Peyer's patch (tissue), 4 donors: ENCODE measurements at regions not wholly inside any gene's neighbourhood (a gene's known extent, or its start where the extent isn't known, plus 50 kb on each side); places are given as distances from the start of the nearest gene placed in this dataset.

ENCODE experiments used
- DNase-seq, 3 donors: peaks; one replicate each; pipeline ENCODE4 v3.0.0-alpha.2; 2017 to 2019
- H3K27ac ChIP-seq, 4 donors: fragments of 200-600 bp; sonication (generic); one replicate each; pipeline ENCODE4 v1.5.1; 2016 to 2019
- H3K27me3 ChIP-seq, 2 donors: fragments of 200-600 bp; sonication (generic); one replicate each; pipeline ENCODE4 v1.5.1; 2019
- H3K36me3 ChIP-seq, 3 donors: fragments of 200-600 bp; sonication (generic); one replicate each; pipeline ENCODE4 v1.5.1; 2016 to 2019
- H3K4me1 ChIP-seq, 4 donors: fragments of 200-600 bp; sonication (generic); one replicate each; pipeline ENCODE4 v1.5.1; 2016 to 2019
- H3K4me3 ChIP-seq, 4 donors: fragments of 200-600 bp; sonication (generic); 1 replicate in 3 of 4; 2 replicates in 1 of 4; pipeline ENCODE4 v1.5.1; 2016 to 2019; ENCODE audit warnings: mild to moderate bottlenecking in 1 of 4
- H3K9me3 ChIP-seq, 4 donors: fragments of 200-600 bp; sonication (generic); one replicate each; pipeline ENCODE4 v1.5.1; 2016 to 2019; ENCODE audit warnings: mild to moderate bottlenecking in 1 of 4
- POLR2A ChIP-seq, 2 donors: fragments of 450-650 bp; IDR thresholded peaks; one replicate each; pipeline ENCODE4 v1.5.1; 2017; ENCODE audit warnings: antibody characterized with exemption in 2 of 2, mild to moderate bottlenecking in 2 of 2, moderate library complexity in 2 of 2
- TF ChIP-seq, protein P1 (sequence below), 6 experiments: fragments of 450-650 bp in 4 of 6; fragments of 200-600 bp in 2 of 6; sonication (generic) in 1 of 6; IDR thresholded peaks; one replicate each; pipeline ENCODE4 v1.5.1; 2017 to 2019; ENCODE audit warnings: antibody characterized with exemption in 6 of 6, mild to moderate bottlenecking in 3 of 6, moderate library complexity in 1 of 6

GRCh38 chr3:24981924-24982323 is 446.1 kb upstream of the RARB start:
- DNase-seq, result no peak
- H3K4me1 ChIP-seq, result no peaks in the 10 kb centered on the region

GRCh38 chr3:24985668-24986067 is 442.4 kb upstream of the RARB start:
- Histone ChIP-seq H3K4me1 (no peaks in the 10 kb centered on the region), H3K4me3 (no peak overlapping the region), H3K27me3 (no peaks in the 10 kb centered on the region), H3K27ac (no peak overlapping the region), H3K9me3 (no peaks in the 10 kb centered on the region), H3K36me3 (no peaks in the 10 kb centered on the region)
- DNase-seq, result no peak
- no peak for TF ChIP-seq POLR2A (IDR thresholded peaks at IDR 0.05)
- TF ChIP-seq, protein P1, sequence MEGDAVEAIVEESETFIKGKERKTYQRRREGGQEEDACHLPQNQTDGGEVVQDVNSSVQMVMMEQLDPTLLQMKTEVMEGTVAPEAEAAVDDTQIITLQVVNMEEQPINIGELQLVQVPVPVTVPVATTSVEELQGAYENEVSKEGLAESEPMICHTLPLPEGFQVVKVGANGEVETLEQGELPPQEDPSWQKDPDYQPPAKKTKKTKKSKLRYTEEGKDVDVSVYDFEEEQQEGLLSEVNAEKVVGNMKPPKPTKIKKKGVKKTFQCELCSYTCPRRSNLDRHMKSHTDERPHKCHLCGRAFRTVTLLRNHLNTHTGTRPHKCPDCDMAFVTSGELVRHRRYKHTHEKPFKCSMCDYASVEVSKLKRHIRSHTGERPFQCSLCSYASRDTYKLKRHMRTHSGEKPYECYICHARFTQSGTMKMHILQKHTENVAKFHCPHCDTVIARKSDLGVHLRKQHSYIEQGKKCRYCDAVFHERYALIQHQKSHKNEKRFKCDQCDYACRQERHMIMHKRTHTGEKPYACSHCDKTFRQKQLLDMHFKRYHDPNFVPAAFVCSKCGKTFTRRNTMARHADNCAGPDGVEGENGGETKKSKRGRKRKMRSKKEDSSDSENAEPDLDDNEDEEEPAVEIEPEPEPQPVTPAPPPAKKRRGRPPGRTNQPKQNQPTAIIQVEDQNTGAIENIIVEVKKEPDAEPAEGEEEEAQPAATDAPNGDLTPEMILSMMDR (IDR thresholded peaks at IDR 0.05), result no peak

More at GRCh38 chr3:24981924-24982323, 446.1 kb upstream of the RARB start:
- Histone ChIP-seq H3K36me3 (no peaks in the 10 kb centered on the region), H3K9me3 (no peaks in the 10 kb centered on the region), H3K4me3 (no peak overlapping the region), H3K27me3 (no peaks in the 10 kb centered on the region), H3K27ac (no peak overlapping the region)
- TF ChIP-seq, protein P1 (IDR thresholded peaks at IDR 0.05), result no peak
- TF ChIP-seq POLR2A (IDR thresholded peaks at IDR 0.05), result no peak

- Histone ChIP-seq H3K4me1 (no peaks in the 10 kb centered on the region), H3K27me3 (no peaks in the 10 kb centered on the region), H3K9me3 (no peaks in the 10 kb centered on the region), H3K4me3 (no peak overlapping the region), H3K27ac (no peak overlapping the region), H3K36me3 (no peaks in the 10 kb centered on the region)
- DNase-seq, result no peak
- TF ChIP-seq, protein P1 (IDR thresholded peaks at IDR 0.05), result no peak
- TF ChIP-seq POLR2A (IDR thresholded peaks at IDR 0.05), result no peak
Observed at GRCh38 chr3:24986612-24987011, 441.5 kb upstream of the RARB start.

GRCh38 chr3:24999357-24999756 is 428.7 kb upstream of the RARB start:
- H3K4me3 ChIP-seq, result no peak overlapping the region
- H3K4me1 ChIP-seq, result no peaks in the 10 kb centered on the region
- H3K9me3 ChIP-seq, result no peaks in the 10 kb centered on the region
- H3K27ac ChIP-seq, result no peak overlapping the region
- TF ChIP-seq, protein P1 (IDR thresholded peaks at IDR 0.05), result no peak
- no peak for TF ChIP-seq POLR2A (IDR thresholded peaks at IDR 0.05)
- no peak for DNase-seq
- no peaks in the 10 kb centered on the region for H3K36me3 ChIP-seq
- no peaks in the 10 kb centered on the region for H3K27me3 ChIP-seq

GRCh38 chr3:25000971-25001591 is 427.0 kb upstream of the RARB start:
- no peak overlapping the region for H3K27ac ChIP-seq
- no peaks in the 10 kb centered on the region for H3K4me1 ChIP-seq
- H3K9me3 ChIP-seq, result no peaks in the 10 kb centered on the region
- H3K27me3 ChIP-seq, result no peaks in the 10 kb centered on the region
- no peaks in the 10 kb centered on the region for H3K36me3 ChIP-seq
- no peak for TF ChIP-seq POLR2A (IDR thresholded peaks at IDR 0.05)
- TF ChIP-seq, protein P1 (IDR thresholded peaks at IDR 0.05), result no peak
- no peak for DNase-seq
- H3K4me3 ChIP-seq, result no peak overlapping the region

- Histone ChIP-seq H3K4me1 (no peaks in the 10 kb centered on the region), H3K27me3 (no peaks in the 10 kb centered on the region), H3K9me3 (no peaks in the 10 kb centered on the region), H3K4me3 (no peak overlapping the region), H3K36me3 (no peaks in the 10 kb centered on the region), H3K27ac (no peak overlapping the region)
- TF ChIP-seq POLR2A (IDR thresholded peaks at IDR 0.05), result no peak
- TF ChIP-seq, protein P1 (IDR thresholded peaks at IDR 0.05), result no peak
- no peak for DNase-seq
Observed at GRCh38 chr3:25002052-25002451, 426.0 kb upstream of the RARB start.
